AG04449 (cell line): ENCODE measurements at regions not wholly inside any gene's neighbourhood (a gene's known extent, or its start where the extent isn't known, plus 50 kb on each side); places are given as distances from the start of the nearest gene placed in this dataset.

Source experiments
- CTCF ChIA-PET: fragments of 350-600 bp; formaldehyde crosslinking; extraction: SDS; loops from one replicate; lab custom pipeline; 2021; ENCODE audit warnings: antibody characterized with exemption; lab: Yijun Ruan, JAX
- POLR2A ChIA-PET: fragments of 400-600, 350-600 bp; formaldehyde crosslinking; extraction: SDS; loops from one replicate; lab custom pipeline; 2020; ENCODE audit warnings: antibody characterized with exemption, inconsistent platforms; lab: Yijun Ruan, JAX
- DNase-seq: peaks from one replicate; pipeline ENCODE4 v3.0.0-alpha.2; 2010; ENCODE audit warnings: low read depth, low spot score
- H3K4me3 ChIP-seq: 2 replicates; pipeline ENCODE4 v1.5.1; 2011; ENCODE audit warnings: low read depth, mild to moderate bottlenecking, control low read depth, low read length
- CTCF ChIP-seq: IDR thresholded peaks from one replicate; pipeline ENCODE4 v1.5.1; 2011; ENCODE audit warnings: mild to moderate bottlenecking, moderate library complexity, low read length, control low read depth, inconsistent platforms; ENCODE audit not compliant: insufficient read depth; ENCODE audit errors: missing control alignments

- CTCF ChIA-PET = no interaction called here
Observed at GRCh38 chr5:117436846-117437245, 862.2 kb upstream of the SEMA6A start.

GRCh38 chr5:117435203-117435602 lies 860.6 kb upstream of the SEMA6A start:
- ChIA-PET POLR2A (no interaction called here), CTCF (no interaction called here)
- H3K4me3 ChIP-seq = no peak overlapping the region
- DNase-seq = no peak
- TF ChIP-seq CTCF = no peak

More at GRCh38 chr5:117436846-117437245, 862.2 kb upstream of the SEMA6A start:
- no peak for TF ChIP-seq CTCF
- H3K4me3 ChIP-seq = no peak overlapping the region
- POLR2A ChIA-PET = no interaction called here
- DNase-seq = no peak

GRCh38 chr5:117434254-117434653 lies 859.6 kb upstream of the SEMA6A start:
- TF ChIP-seq CTCF = no peak
- CTCF ChIA-PET = no interaction called here
- POLR2A ChIA-PET = no interaction called here
- no peak for DNase-seq
- H3K4me3 ChIP-seq = no peak overlapping the region

- H3K4me3 ChIP-seq = no peak overlapping the region
- CTCF ChIA-PET = no interaction called here
- DNase-seq = no peak
- TF ChIP-seq CTCF = no peak
- POLR2A ChIA-PET = no interaction called here
Observed at GRCh38 chr5:117433818-117434217, 859.2 kb upstream of the SEMA6A start.

GRCh38 chr5:117431091-117431490 lies 856.5 kb upstream of the SEMA6A start:
- POLR2A ChIA-PET = no interaction called here
- no peak for DNase-seq
- TF ChIP-seq CTCF = no peak

GRCh38 chr5:117425163-117425562 lies 850.5 kb upstream of the SEMA6A start:
- ChIA-PET POLR2A (no interaction called here), CTCF (no interaction called here)
- DNase-seq = no peak
- no peak for TF ChIP-seq CTCF
- no peak overlapping the region for H3K4me3 ChIP-seq

More at GRCh38 chr5:117431091-117431490, 856.5 kb upstream of the SEMA6A start:
- CTCF ChIA-PET = no interaction called here
- no peak overlapping the region for H3K4me3 ChIP-seq

GRCh38 chr5:117424559-117424958 lies 849.9 kb upstream of the SEMA6A start:
- TF ChIP-seq CTCF = no peak
- POLR2A ChIA-PET = no interaction called here
- CTCF ChIA-PET = no interaction called here
- no peak overlapping the region for H3K4me3 ChIP-seq
- no peak for DNase-seq
